Lower lobe of right lung (tissue), 2 donors: ENCODE measurements at regions not wholly inside any gene's neighbourhood (a gene's known extent, or its start where the extent isn't known, plus 50 kb on each side); places are given as distances from the start of the nearest gene placed in this dataset.
"Not testable (repeated sequence)": the region's sequence is repeated elsewhere in the genome, so short reads cannot be mapped to it uniquely, and the experiment has no call there.

Experiments
- ATAC-seq, 2 donors: fragments of 200-7000 bp; cut with Tn5 transposase; one replicate each; pipeline ENCODE4 v1.9.1; 2020 to 2022; ENCODE audit warnings: mild to moderate bottlenecking in 2 of 2, moderate library complexity in 2 of 2
- DNase-seq: peaks from one replicate; pipeline ENCODE4 v3.0.0-alpha.2; 2020
- H3K27ac ChIP-seq: fragments of 200-600 bp; one replicate; pipeline ENCODE4 v1.8.0; 2022
- H3K27me3 ChIP-seq: fragments of 200-600 bp; one replicate; pipeline ENCODE4 v1.8.0; 2022; ENCODE audit warnings: low read depth
- H3K36me3 ChIP-seq: fragments of 200-600 bp; one replicate; pipeline ENCODE4 v1.8.0; 2022; ENCODE audit warnings: mild to moderate bottlenecking
- H3K4me1 ChIP-seq: fragments of 200-600 bp; one replicate; pipeline ENCODE4 v1.8.0; 2022
- H3K4me3 ChIP-seq: fragments of 200-600 bp; one replicate; pipeline ENCODE4 v1.8.0; 2022; ENCODE audit warnings: mild to moderate bottlenecking
- H3K9me3 ChIP-seq: fragments of 200-600 bp; one replicate; pipeline ENCODE4 v1.8.0; 2022
- intact Hi-C: fragments of 100-400 bp; cut with DNase I; formaldehyde crosslinking; loops from one replicate; pipeline ENCODE4 v1.11.0; 2022
- TF ChIP-seq, protein P1 (sequence below): fragments of 200-600 bp; IDR thresholded peaks from one replicate; pipeline ENCODE4 v1.8.0; 2022; ENCODE audit warnings: antibody characterized with exemption, mild to moderate bottlenecking
- donor health status: DM: no; HTN: yes; CAD: no; lungs with severe emphysema.

DNA sequence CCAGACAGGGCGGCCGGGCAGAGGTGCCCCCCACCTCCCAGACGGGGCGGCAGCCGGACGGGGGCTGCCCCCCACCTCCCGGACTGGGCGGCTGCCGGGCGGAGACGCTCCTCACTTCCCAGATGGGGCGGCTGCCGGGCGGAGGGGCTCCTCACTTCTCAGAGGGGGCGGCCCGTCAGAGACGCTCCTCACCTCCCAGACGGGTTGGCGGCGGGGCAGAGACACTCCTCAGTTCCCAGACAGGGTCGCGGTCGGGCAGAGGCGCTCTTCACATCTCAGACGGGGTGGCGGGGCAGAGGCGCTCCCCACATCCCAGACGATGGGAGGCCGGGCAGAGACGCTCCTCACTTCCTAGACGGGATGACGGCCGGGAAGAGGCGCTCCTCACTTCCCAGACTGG, 68.5 kb upstream of the GPC4 start:
- H3K27me3 ChIP-seq, ATAC-seq, DNase-seq, H3K9me3 ChIP-seq, H3K4me1 ChIP-seq, H3K27ac ChIP-seq, H3K36me3 ChIP-seq, H3K4me3 ChIP-seq, intact Hi-C loops: not testable (repeated sequence)

DNA sequence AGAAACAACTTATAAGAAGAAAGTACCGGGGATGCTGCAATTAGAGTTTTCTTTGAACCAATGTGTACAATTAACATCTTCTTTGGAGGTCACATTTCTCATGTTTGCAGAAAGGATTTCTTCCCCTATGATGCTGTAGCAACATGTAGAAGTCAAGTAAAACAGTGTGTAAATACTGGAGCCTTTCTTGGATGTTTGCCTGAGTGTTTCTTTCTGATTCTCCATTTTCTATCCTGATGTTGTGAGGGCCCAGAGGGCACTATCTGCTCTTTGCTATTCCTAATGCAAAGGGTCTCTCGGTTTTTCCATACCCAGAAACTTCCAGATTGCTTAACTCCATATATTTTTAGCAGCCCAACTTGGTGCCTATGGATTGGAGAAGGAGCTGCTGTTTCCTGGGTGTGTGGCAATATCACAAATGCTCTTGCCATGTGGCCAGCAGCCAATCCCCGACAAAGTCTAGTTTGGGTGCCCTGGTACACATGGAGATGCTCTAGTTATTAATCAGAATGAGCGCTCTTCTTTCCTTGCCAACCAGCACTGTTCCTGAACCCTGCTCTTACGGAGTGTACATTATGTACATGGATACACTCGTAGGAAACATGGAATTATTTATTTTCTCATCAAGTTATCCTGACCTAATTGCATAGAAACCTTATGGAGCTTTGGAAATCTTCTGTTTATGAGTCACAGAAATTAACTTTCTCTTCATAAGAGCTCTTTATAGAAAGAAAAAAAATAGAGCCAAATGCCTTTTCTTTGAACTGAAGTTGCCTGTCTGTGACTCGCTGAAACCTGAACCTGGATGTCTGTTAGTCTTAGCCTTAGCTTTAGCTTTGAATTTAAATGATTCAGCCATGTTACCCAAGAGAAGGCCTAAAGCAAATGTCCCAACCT, 67.0 kb upstream of the GPC4 start:
- Histone ChIP-seq H3K36me3 (no peaks in the 10 kb centered on the region), H3K9me3 (no peaks in the 10 kb centered on the region), H3K27me3 (no peaks in the 10 kb centered on the region), H3K4me3 (no peak overlapping the region), H3K4me1 (no peaks in the 10 kb centered on the region), H3K27ac (no peak overlapping the region)
- intact Hi-C loops = no loop called here
- ATAC-seq = peak in 1 of 2 donors; percentile 19
- TF ChIP-seq, protein P1, sequence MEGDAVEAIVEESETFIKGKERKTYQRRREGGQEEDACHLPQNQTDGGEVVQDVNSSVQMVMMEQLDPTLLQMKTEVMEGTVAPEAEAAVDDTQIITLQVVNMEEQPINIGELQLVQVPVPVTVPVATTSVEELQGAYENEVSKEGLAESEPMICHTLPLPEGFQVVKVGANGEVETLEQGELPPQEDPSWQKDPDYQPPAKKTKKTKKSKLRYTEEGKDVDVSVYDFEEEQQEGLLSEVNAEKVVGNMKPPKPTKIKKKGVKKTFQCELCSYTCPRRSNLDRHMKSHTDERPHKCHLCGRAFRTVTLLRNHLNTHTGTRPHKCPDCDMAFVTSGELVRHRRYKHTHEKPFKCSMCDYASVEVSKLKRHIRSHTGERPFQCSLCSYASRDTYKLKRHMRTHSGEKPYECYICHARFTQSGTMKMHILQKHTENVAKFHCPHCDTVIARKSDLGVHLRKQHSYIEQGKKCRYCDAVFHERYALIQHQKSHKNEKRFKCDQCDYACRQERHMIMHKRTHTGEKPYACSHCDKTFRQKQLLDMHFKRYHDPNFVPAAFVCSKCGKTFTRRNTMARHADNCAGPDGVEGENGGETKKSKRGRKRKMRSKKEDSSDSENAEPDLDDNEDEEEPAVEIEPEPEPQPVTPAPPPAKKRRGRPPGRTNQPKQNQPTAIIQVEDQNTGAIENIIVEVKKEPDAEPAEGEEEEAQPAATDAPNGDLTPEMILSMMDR = no peak
- DNase-seq = no peak

DNA sequence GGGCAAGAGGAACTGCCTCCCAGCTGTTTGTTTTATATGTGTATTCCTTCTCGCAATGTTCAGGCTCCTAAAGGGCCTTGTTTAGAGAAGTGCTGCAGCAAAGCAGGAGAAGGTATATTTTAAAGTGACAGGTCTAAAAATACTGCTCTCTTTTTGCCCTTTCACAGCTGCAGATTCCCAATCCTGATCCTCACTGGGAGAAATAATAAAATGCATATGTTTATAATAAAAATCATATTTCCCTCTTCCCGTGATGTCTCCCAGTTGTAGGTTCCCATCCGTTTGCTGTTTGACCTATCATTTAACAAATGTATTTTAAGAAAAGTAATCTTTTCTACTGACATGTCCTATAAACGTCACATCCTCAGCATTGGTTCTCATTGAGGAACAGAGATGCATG, 62.7 kb upstream of the GPC4 start:
- H3K27ac ChIP-seq = no peak overlapping the region
- H3K36me3 ChIP-seq = no peaks in the 10 kb centered on the region
- TF ChIP-seq, protein P1 = no peak
- H3K9me3 ChIP-seq = no peaks in the 10 kb centered on the region
- no peak for DNase-seq
- no peaks in the 10 kb centered on the region for H3K4me1 ChIP-seq
- no peak overlapping the region for H3K4me3 ChIP-seq
- intact Hi-C loops = no loop called here
- no peak for ATAC-seq
- H3K27me3 ChIP-seq = no peaks in the 10 kb centered on the region

DNA sequence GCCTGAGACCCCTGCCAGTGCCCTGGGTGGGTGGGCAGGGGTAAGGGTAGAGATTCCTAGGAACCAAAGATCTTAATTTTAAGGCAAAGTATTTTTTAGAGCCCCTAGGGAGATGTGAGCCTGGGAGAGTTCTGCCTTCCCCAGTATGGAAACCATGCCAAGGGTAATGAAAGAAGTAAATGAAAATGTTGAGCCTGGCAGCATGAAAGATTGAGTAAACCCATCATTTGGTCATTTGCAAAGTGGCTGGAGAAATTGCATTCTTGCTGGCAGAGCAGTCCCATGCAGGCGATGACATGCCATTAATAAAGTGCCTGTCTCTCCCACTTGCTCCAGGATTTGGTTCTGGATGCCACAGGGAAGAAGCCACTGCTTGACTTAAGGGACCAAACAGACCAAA, 60.7 kb upstream of the GPC4 start:
- no peak overlapping the region for H3K4me3 ChIP-seq
- H3K36me3 ChIP-seq = no peaks in the 10 kb centered on the region
- no peaks in the 10 kb centered on the region for H3K27me3 ChIP-seq
- intact Hi-C loops = no loop called here
- DNase-seq (no peak), ATAC-seq (no peak)
- no peaks in the 10 kb centered on the region for H3K4me1 ChIP-seq
- no peak overlapping the region for H3K27ac ChIP-seq
- no peaks in the 10 kb centered on the region for H3K9me3 ChIP-seq
- TF ChIP-seq, protein P1 = no peak

DNA sequence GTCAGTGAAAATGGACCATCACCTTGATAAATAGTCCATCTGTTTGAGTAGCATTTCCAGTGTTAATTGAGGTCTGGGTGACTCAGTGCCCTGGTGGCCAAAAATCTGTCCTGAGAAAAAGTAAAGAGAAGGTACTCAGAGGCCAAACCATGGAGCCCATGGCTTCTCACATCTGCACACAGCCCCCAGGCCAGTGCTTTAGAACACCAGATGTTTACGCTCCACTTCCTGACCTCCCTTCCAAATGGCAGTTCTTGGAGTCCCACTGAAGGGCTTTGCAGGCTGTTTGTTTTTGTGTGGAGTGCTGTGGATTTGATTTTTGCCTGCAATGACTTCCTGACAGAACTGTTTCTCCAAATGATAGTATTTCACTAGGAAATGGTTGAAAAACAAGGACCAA, 60.2 kb upstream of the GPC4 start:
- Histone ChIP-seq H3K4me1 (no peaks in the 10 kb centered on the region), H3K9me3 (no peaks in the 10 kb centered on the region), H3K27me3 (no peaks in the 10 kb centered on the region), H3K36me3 (no peaks in the 10 kb centered on the region), H3K27ac (no peak overlapping the region), H3K4me3 (no peak overlapping the region)
- intact Hi-C loops = no loop called here
- ATAC-seq (no peak), DNase-seq (no peak)
- TF ChIP-seq, protein P1 = no peak

DNA sequence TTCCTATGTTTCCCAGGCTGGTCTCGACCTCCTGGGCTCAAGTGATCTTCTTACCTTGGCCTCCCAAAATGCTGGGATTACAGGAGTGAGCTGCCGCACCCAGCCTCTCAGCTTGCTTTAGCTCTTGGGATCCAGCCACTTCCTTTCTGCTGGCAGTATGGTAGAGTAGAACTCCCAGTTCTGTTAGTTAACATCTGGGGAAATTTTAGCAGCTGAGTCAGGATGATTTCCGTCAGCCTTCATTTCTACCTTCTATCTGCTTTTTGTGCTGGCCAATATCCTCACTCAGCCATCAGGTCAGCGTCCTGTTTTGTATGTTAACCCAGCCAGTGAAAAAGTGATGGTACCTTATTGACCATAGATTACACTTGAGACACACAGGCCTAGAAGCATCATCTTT, 59.3 kb upstream of the GPC4 start:
- H3K4me1 ChIP-seq = no peaks in the 10 kb centered on the region
- H3K4me3 ChIP-seq = no peak overlapping the region
- no peaks in the 10 kb centered on the region for H3K9me3 ChIP-seq
- DNase-seq = no peak
- H3K36me3 ChIP-seq = no peaks in the 10 kb centered on the region
- intact Hi-C loops = no loop called here
- H3K27ac ChIP-seq = no peak overlapping the region
- TF ChIP-seq, protein P1 = no peak
- ATAC-seq = no peak
- H3K27me3 ChIP-seq = no peaks in the 10 kb centered on the region
